GM12878 (cell line): ENCODE measurements at regions not wholly inside any gene's neighbourhood (a gene's known extent, or its start where the extent isn't known, plus 50 kb on each side); places are given as distances from the start of the nearest gene placed in this dataset.

Source experiments
- CTCF ChIP-seq, 3 experiments: IDR thresholded peaks in 2 of 3; conservative IDR thresholded peaks in 1 of 3; 2 replicates each; pipeline ENCODE4 v1.5.1; 2011; ENCODE audit warnings: low read depth in 3 of 3, low read length in 3 of 3, mild to moderate bottlenecking in 3 of 3, control low read depth in 2 of 3, moderate library complexity in 2 of 3, inconsistent platforms in 1 of 3, mixed read lengths in 1 of 3; ENCODE audit not compliant: control insufficient read depth in 2 of 3, insufficient read depth in 1 of 3; ENCODE audit errors: extremely low read depth in 1 of 3
- EP300 ChIP-seq, 2 experiments: fragments of 150-350 bp in 1 of 2; IDR thresholded peaks; 2 replicates each; pipeline ENCODE4 v1.6.1; 2011 to 2012; ENCODE audit warnings: low read depth in 2 of 2, low read length in 2 of 2, borderline replicate concordance in 1 of 2, improper control_type of control experiment in 1 of 2, inconsistent platforms in 1 of 2; ENCODE audit not compliant: control insufficient read depth in 1 of 2
- EZH2 ChIP-seq: IDR thresholded peaks from 2 replicates; pipeline ENCODE4 v1.6.1; 2012; ENCODE audit warnings: low read depth, mild to moderate bottlenecking, control low read depth, inconsistent platforms, low read length, borderline replicate concordance; ENCODE audit not compliant: control insufficient read depth
- PBX3 ChIP-seq: IDR thresholded peaks from 2 replicates; pipeline ENCODE4 v1.6.1; 2011; ENCODE audit warnings: mild to moderate bottlenecking, low read depth, low read length, moderate library complexity; ENCODE audit not compliant: insufficient replicate concordance
- POLR2A ChIP-seq: IDR thresholded peaks from 2 replicates; pipeline ENCODE4 v1.6.1; 2011; ENCODE audit warnings: low read depth, mild to moderate bottlenecking, low read length
- SIN3A ChIP-seq: IDR thresholded peaks from 2 replicates; pipeline ENCODE4 v1.6.1; 2012; ENCODE audit warnings: low read depth, low read length, improper control_type of control experiment
- SUPT20H ChIP-seq: IDR thresholded peaks from 2 replicates; pipeline ENCODE4 v1.6.1; 2011; ENCODE audit warnings: low read depth, mild to moderate bottlenecking, low read length, moderate library complexity, borderline replicate concordance; ENCODE audit not compliant: control insufficient read depth
- TCF12 ChIP-seq: IDR thresholded peaks from 2 replicates; pipeline ENCODE4 v1.6.1; 2011; ENCODE audit warnings: low read depth, mild to moderate bottlenecking, low read length
- TCF7 ChIP-seq: IDR thresholded peaks from 2 replicates; pipeline ENCODE4 v1.6.1; 2014; ENCODE audit warnings: antibody characterized with exemption, borderline replicate concordance
- YBX1 ChIP-seq: fragments of 450-650 bp; IDR thresholded peaks from 2 replicates; pipeline ENCODE4 v1.6.1; 2016; ENCODE audit warnings: antibody characterized with exemption
- YY1 ChIP-seq: IDR thresholded peaks from 2 replicates; pipeline ENCODE4 v1.6.1; 2011; ENCODE audit warnings: low read depth, mild to moderate bottlenecking, low read length
- ZNF24 ChIP-seq: fragments of 450-650 bp; IDR thresholded peaks from 2 replicates; pipeline ENCODE4 v1.6.1; 2017; ENCODE audit warnings: antibody characterized with exemption, mild to moderate bottlenecking

GRCh38 chr20:54278262-54278661 is 70.4 kb downstream of the PFDN4 start:
- TF ChIP-seq EZH2 = no peak
- no peak for TF ChIP-seq CTCF (IDR thresholded peaks at IDR 0.05 in 2 of 3, conservative IDR thresholded peaks at IDR 0.05 in 1 of 3; ENCODE audit: control insufficient read depth in 2 of 3, extremely low read depth in 1 of 3, insufficient read depth in 1 of 3, low read depth in 3 of 3, low read length in 3 of 3)
- TF ChIP-seq TCF7 = no peak
- TF ChIP-seq PBX3 = no peak
- no peak for TF ChIP-seq TCF12
- TF ChIP-seq SUPT20H = no peak
- TF ChIP-seq POLR2A = no peak
- no peak for TF ChIP-seq YBX1
- TF ChIP-seq ZNF24 = no peak
- TF ChIP-seq YY1 = no peak
- no peak for TF ChIP-seq EP300 (IDR thresholded peaks at IDR 0.05; ENCODE audit: borderline replicate concordance in 1 of 2, control insufficient read depth in 1 of 2, low read depth in 2 of 2, low read length in 2 of 2)
- TF ChIP-seq SIN3A = no peak
